Testis (tissue), 2 donors: ENCODE measurements at regions not wholly inside any gene's neighbourhood (a gene's known extent, or its start where the extent isn't known, plus 50 kb on each side); places are given as distances from the start of the nearest gene placed in this dataset.

Source experiments
- CTCF ChIP-seq, 3 experiments: fragments of 450-650 bp in 2 of 3; fragments of 200-600 bp in 1 of 3; sonication (generic) in 1 of 3; IDR thresholded peaks; one replicate each; pipeline ENCODE4 v1.5.1; 2016 to 2019; ENCODE audit warnings: antibody characterized with exemption in 3 of 3, mild to moderate bottlenecking in 2 of 3, moderate library complexity in 1 of 3
- POLR2A ChIP-seq: fragments of 450-650 bp; IDR thresholded peaks from one replicate; pipeline ENCODE4 v1.6.1; 2017; ENCODE audit warnings: antibody characterized with exemption, mild to moderate bottlenecking, moderate library complexity

GRCh38 chr3:14338898-14339458, 63.4 kb upstream of the SLC6A6 start:
- TF ChIP-seq POLR2A (no peak), CTCF (IDR thresholded peaks at IDR 0.05) (no peak)
